ENCODE measurements at regions not wholly inside any gene's neighbourhood (a gene's known extent, or its start where the extent isn't known, plus 50 kb on each side); places are given as distances from the start of the nearest gene placed in this dataset.
"Not testable (repeated sequence)": the region's sequence is repeated elsewhere in the genome, so short reads cannot be mapped to it uniquely, and the experiment has no call there.

DNA sequence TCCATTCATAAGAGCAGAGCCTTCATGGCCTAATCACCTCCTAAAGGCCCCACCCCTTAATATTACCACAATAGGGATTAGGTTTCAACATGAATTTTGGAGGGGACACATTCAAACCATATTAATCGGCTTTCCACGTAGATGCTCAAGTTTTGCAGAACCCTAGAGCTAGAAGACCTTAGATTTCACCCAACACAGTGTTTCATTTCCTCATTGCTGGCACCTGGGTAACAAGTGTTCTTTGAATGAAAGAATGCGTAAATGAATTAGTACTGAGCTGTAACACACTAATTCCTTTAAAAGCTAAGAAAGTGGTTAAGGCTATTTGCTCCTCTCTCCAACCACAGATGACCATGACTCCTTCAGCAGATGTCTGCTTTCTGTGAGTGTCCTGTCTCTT is 252.5 kb downstream of the SMAD2 start:
- DNase-seq (ENCODE audit: low spot score), result no peak

DNA sequence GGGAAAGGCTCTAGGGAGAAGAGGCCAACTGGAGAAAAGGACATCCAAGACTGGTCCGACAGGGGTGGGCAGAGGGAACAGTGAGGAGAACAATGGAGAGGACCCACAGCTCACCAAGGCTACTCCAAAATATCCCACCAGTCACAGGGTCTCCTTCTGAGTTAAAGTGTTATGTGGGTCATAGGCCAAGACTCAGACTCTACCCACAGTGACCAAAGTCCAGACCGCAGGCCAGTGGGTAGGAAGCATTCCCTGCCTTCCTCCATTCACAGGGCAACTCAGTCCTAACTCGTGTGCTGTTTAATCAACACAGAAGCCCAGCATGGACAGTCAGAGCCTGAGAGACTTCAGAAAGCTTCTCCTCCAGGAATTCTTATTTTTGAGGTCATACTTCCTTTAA is 260.6 kb downstream of the SMAD2 start:
- DNase-seq (ENCODE audit: low spot score), result no peak

DNA sequence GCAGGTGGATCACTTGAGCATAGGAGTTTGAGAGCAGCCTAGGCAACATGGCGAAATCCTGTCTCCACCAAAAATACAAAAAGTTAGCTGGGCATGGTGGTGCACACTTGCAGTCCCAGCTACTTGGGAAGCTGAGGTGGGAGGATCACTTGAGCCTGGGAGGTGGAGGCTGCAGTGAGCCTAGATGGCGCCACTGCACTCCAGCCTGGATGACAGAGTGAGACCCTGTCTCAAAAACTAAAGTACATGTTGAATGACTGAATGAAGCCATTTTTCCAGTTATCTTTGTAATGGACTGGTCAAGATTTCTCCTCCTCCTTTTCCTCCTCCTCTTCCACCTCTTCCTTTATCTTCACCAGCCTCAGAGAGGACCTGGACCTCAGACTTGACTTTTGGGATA is 272.0 kb downstream of the SMAD2 start:
- DNase-seq (ENCODE audit: low spot score), result no peak

DNA sequence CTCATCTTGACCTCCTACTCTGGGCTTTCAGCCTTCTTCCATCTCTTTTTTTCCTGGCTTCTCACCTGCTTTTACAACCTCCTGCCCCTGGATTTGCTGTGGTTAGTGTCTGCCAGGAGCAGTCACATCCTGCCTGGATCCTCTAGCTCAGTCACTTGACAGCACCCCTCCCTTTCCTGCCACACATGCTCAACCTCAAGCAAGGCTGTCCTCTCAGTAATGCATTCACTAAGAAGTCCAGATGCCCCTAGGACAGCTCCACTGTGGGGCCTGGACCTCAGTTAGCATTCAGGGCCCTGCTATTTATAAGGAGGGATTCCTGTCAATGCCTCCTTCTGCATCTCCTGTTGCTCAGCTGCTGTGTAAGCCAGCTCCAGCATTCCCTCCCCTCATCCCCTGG is 275.5 kb downstream of the SMAD2 start:
- no peak for DNase-seq (ENCODE audit: low spot score)

DNA sequence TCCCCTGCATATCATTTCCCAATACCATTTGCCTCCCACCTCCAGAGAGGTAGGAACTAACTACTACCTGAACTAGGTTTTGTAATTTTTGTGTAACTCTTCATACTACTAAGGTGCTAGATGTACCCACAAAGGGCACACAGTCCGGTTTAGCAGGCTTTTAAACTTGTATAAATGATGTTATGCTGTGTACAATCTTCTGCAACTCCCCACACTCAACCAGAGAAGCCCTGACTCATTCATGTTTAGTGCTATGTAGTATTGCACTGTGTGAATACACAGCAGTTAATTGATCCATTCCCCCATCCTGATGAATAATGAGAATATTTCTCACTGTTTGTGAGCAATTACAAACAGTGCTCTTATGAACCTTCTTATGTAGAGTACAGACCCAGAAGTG is 285.6 kb downstream of the SMAD2 start:
- no peak for DNase-seq (ENCODE audit: low spot score)

DNA sequence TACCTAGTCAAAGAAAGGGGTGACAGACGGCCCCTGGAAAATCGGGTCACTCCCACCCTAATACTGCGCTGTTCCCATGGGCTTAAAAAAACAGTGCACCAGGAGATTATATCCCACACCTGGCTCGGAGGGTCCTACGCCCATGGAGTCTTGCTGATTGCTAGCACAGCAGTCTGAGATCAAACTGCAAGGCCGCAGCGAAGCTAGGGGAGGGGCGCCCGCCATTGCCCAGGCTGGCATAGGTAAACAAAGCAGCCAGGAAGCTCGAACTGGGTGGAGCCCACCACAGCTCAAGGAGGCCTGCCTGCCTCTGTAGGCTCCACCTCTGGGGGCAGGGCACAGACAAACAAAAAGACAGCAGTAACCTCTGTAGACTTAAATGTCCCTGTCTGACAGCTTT is 292.9 kb downstream of the SMAD2 start:
- DNase-seq (ENCODE audit: low spot score), result not testable (repeated sequence)

DNA sequence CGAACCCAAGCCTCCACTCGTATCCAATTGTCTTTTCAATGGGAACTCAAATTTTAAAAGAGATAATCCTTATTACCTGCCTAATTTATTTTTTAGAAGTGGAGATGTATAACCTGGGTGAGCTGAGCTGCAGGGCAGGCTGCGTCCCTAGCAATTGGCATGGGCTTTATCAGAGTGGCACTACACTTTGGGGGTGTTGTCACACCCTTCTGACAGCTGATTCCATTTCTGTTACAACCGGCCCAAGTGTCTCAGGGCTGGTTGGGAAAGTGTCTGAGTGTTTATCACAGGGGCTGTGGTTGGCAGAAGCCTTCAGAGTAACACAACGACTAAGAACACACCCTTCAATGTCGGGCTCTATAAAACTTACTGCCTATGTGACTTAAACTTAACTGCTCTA is 295.0 kb downstream of the SMAD2 start:
- no peak for DNase-seq (ENCODE audit: low spot score)

DNA sequence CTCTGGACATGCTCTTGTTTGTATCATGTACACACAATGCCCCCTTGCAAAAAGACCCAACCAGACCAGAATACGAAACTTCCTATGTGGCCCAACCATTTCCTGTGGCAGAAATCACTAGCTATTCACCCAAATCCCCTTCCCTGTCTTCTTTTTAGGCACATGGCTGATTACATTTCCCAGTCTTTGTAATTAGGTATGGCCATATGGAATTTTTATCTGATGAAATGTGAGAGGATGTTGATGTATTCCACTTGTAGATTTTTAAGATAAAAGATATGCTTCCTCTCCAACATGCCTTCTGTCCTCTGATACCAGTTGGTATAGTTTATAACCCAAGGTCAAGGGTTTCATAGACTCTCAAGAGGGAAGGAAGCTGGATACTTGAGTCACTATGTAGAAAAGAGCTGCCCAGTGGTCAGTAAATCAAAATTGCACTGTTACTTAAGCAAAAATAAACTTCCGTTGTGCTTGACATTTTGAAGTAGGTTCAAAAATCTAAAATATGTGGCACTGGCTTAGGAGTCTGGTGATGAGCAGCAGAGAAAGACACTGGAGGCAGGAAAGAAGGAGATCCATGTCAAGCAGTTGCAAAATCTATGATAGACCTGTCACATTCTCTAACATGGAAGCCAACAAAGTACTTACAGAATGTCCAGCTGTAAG is 297.4 kb downstream of the SMAD2 start:
- DNase-seq (ENCODE audit: low spot score), result no peak

DNA sequence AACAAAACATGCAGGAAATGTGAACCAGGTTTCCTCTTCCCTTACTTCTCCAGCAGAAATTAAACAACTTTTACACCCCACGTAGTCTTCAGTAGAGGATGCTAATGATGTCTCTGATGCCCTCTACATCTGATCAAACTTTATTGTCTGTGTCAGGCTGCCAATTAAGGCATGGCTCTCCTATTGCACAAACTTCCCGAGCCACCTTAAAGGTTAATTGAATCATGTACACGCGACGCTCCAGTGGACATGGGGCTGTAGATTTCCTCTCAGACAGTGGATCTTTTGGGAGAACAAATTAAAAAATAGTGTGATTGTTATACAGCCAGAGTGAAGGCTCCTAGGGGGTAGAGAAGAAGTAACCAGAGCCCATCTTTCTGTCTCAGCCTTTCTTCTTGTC is 301.6 kb downstream of the SMAD2 start:
- DNase-seq (ENCODE audit: low spot score), result no peak

DNA sequence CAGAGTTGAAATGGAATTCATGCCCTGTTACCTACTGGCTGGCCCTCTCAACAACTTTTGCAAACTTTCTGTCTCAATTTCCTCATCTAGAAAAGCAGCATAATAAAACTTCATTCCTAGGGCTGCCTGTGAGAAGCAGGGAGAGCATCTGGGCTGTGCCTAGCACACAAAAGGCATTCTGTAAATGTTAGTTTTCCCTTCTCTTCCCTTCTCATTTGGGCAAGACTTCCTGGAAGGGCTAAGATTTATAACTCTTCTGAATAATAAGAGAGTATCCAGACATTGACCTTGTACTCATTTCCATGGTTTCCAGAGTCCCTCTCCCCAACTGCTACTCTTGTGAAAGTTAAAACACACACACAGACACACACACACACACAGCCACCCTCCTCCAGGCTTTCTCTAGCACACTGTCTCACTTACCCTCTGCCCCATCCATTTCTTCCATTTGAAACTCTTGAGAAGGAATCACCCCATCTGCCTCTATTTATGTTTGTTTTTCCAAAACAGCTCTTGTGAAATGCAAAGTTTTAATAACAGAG is 302.1 kb downstream of the SMAD2 start:
- DNase-seq (ENCODE audit: low spot score), result no peak

DNA sequence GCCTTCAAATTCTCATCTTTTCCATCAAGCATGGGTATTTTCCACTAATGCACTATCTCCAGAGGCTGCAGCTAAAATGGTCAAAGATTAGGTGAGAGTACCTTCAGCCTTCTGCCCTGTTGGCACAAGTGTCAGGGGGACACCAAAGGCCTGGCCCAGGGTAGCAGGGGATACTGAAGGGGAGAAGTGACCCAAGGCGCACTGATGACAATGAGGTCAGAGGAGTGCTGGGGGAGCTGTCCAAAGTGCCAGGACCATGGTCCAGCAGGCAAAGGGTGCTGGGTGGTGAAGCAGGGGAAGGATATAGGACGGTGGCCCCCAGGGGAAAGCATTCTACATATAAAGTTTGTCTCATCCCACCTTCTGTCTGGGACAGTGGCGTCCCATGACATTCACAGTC is 303.4 kb downstream of the SMAD2 start:
- no peak for DNase-seq (ENCODE audit: low spot score)

DNA sequence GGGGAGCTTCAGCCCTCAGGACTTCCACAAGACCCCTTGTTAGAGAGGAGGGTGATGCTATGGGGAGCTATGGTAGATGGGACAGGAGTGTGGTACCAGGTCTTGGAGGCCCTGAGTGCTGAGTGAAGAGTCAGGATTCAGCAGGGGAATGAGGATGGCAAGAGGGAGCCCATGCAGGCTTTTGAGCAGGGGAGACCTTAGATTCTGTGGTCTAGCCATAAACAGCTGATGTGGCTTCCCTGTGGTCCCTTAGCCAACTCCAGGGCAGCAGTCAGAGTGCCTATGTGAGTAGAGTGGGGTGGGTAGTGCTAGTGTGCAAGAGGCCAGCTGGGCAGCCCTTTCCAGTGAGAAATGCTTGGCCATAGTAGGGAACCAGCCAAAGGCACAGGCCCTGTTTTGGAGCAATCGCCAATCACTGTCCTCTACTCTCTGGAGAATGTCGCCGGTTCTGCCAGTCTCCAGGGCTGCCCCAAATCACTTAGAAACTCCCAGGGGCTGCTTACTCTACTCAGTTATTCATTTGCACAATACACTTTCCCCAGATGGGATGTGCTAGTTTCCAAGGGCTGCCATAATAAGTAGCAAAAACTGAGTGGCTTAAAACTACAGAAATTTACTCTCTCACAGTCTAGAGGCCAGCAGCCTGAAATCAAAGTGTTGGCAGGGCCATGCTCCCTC is 310.5 kb downstream of the SMAD2 start:
- DNase-seq (ENCODE audit: low spot score), result no peak

DNA sequence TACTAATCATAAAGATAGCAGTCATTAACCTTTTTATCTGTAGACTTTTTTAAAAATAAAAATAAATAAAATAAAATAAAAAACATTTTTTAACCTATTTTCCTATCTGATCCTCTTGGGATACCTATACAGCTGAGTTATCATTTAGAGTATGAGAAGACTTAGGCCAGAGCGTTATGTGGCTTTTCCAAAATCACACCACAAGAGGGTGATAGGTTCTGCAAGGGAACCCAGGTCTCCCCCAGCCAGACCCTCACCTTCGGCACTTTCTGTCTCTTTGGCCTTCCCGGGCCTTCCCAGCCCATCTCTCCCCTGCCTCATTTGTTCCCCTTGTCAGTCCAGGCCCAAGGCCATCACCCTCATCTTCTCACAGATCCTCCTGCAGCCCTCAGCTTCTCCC is 311.7 kb downstream of the SMAD2 start:
- DNase-seq (ENCODE audit: low spot score), result no peak

DNA sequence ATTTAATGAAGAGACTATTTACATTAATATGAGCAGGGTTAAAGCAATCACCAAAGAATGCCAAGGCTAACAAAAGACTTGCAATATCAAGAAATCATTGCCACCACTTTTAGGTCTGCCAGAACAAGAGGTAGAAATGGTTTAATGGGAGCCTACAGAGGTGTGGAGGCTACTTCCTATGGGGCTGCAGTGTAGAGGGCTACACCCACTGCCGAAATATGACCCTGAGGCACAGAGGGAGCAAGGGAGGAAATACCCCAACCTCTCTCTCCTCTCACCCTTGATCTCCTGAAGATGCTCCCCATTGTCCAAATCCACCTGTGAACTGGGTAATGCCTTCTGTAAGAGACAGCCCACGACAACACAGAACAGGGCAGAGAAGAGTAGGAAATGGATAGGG is 315.4 kb downstream of the SMAD2 start:
- DNase-seq (ENCODE audit: low spot score), result no peak

DNA sequence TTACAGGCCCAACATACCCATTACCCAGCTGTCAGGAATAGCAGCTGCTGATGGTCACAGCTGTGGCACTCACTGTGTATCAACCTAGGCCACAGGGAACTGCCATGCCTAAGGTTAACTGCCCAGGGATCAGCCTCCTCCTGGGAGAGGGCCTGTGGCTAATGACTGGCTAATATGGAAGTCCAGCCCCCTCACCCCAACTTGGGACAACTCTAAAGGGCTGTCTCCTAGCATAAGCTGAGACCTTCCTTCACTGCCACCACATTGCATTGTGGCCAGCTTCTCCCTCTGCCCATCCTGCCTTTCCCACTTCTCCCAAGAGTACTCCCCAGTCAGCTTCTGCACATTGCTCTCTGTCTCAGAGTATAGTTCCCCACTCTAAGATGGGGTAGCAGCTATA is 316.5 kb downstream of the SMAD2 start:
- DNase-seq (ENCODE audit: low spot score), result no peak

DNA sequence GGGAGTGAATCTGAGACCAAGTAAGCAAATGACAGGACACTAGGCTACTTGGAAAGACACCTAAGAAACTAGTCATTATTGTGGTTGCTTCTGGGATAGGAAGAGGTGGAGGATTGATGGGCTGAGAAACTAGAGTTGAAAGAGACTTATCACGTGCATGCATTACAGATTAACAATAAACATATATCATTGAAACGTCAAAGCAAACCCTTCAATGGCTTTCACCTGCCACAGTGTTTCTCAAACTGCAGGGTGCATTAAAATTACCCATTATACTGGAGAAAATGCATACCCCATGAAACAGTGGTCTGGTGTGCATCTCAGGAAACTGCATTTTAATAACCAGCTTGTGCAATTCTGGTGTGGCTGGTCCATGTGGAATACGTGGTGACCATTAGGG is 318.8 kb downstream of the SMAD2 start:
- DNase-seq (ENCODE audit: low spot score), result no peak

DNA sequence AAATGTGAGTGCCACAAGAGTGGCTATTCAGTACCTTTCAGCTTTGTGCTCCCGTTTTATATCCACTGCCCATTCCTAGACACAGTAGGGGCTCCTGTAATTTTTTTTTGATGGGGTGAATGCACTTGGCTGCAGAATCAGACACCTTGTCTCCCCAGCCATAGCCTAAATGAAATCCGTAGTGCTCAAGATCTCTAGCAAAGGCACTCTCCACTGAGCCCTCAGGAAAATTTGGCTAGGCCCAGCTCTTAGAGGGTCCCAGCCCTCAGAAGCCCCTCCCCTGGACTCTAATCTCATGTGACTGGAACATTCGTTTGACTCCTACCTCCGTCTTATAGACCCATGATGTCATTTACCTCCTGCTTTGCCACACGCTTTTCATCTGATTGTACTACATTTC is 323.9 kb downstream of the SMAD2 start:
- no peak for DNase-seq (ENCODE audit: low spot score)

DNA sequence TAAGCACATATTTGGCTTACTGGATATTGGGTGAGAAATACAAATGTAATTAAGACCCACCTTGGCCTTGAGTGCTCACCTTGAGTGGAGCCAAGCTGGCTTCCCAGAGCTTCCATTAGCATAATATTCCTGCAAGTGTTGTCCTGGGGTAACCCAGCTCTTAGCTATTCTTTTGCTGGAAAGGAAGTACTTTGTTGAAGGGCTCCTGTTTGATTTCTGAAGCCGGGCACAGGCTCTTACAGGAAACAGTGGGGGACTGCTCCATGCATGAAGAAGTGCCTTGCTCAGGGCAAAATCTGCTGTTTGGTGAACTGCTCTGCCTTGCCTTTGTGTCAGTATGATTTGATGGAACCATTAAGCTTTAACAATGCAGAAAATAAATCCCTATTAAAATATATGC is 325.4 kb downstream of the SMAD2 start:
- no peak for DNase-seq (ENCODE audit: low spot score)

DNA sequence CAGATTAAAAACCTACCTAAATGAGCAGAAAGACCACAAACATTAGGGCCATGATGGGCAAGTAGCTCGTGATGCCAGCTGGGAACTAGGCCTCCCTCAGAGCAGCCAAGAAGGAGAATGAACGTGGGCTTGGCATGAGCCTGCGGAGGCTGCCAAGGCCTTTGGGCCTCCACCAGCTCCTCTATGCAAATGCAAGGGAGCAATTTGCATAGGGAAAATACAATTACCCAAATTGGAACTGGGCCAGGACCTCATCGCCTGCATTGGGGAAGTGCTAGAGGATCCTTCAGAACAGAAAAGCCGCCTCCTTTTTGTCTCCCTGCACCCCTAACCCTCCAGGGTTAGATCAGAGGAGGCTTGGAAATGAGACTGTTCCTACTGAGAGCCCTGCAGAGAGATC is 326.4 kb downstream of the SMAD2 start:
- DNase-seq (ENCODE audit: low spot score), result no peak

DNA sequence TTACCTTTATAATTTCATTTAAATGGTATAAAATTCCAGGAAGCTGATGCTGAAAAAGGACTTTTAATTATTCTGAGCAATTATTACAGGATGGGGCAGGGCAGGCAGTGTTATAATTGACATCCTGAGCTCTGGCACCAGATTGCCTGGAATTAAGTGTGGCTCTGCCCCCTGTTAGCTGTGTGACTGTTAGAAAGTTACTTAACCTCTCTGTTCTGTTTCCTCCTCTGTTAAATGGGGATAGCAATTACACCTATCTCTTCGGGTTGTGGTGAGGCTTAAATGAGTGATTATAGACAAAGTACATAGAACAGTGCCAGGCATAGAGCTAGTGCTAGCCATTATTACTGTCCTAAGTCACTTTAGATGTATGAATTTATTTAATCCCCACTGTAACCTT is 327.3 kb downstream of the SMAD2 start:
- DNase-seq (ENCODE audit: low spot score), result no peak

DNA sequence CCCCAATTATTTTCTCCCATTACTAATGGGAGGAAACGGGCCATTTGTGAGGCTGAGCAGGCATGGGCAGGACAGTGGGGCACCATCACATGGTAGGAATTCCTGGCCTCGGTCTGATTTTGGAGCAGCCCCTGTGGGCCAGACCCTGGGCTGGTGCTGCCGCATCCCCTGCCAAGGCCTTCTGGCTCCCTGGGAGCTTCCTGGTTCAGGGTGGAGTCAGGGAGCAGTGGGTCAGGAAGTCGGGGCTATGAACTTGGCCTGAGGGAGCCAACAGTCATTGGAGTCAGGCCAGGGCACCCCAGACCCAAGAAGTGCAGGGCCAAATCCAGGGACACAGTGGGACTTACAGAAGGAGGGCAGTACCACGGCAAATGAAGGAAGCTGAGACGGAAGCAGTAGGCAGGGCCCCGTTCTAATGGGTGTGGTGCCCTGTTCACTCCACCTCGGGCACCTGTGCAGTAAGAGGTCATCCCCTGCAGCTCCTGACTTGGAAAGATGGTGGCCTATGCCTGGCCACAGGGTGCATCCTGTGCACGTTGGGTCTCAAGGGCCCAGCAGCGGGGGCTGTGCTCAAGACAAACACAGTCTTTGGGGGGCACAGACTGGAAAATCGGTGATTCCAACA is 328.1 kb downstream of the SMAD2 start:
- DNase-seq (ENCODE audit: low spot score), result no peak

DNA sequence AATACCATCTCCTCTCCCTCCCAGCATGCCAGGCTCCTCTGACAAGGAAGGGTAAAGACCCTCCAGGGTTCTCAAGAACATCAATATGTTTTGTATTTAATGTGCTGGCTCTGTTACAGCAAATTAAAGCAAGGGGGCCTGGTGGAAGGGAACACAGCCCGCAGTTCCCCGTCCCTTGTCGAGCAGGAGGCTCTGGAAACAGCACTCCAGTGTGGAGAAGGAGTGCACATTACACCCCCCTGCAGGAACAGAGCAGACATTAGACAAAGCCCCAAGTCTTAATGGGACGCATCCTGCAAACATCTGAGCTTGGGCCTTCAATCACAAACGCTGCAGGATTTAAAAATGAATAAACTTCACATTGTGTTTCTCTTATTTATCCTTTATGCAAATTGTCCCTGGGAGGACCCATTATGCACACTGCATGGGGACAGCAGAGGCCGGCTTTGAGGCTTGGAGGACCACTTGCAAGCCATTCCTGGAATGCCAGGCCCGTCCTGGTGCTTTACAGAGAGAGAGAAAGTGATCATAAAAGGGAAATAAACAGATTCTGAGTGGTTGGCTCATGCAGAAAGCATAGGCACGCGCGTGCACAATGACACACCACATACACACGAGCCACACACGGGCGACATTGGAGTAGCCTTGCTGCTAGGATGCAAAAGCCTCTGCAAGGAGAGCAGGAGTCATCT is 328.7 kb downstream of the SMAD2 start:
- no peak for DNase-seq (ENCODE audit: low spot score)
